ENCODE measurements at regions not wholly inside any gene's neighbourhood (a gene's known extent, or its start where the extent isn't known, plus 50 kb on each side); places are given as distances from the start of the nearest gene placed in this dataset.

GRCh38 chrX:113728937-113729336, 854.9 kb upstream of the HTR2C start:
- TF ChIP-seq EZH2 (IDR thresholded peaks at IDR 0.05; ENCODE audit: borderline replicate concordance, low read depth, low read length) (no peak), ZNF449 (CRISPR knock-in tag; IDR thresholded peaks at IDR 0.05) (no peak), SRF (CRISPR knock-in tag; IDR thresholded peaks at IDR 0.05) (no peak), HDAC8 (tag; IDR thresholded peaks at IDR 0.05) (no peak), MGA (IDR thresholded peaks at IDR 0.05) (no peak), EP400 (IDR thresholded peaks at IDR 0.05) (no peak), ARID2 (IDR thresholded peaks at IDR 0.05) (no peak)

Measured in K562 (cell line).